ENCODE measurements at regions not wholly inside any gene's neighbourhood (a gene's known extent, or its start where the extent isn't known, plus 50 kb on each side); places are given as distances from the start of the nearest gene placed in this dataset.

- Histone ChIP-seq H3K4me1 (no peaks in the 10 kb centered on the region), H3K27ac (no peak overlapping the region), H3K9me3 (no peaks in the 10 kb centered on the region), H3K4me2 (no peak overlapping the region), H3K4me3 (no peak overlapping the region)
- no peak for ATAC-seq
- CTCF ChIA-PET: interaction anchor here (1.9 kb wide), 1 partner anchor 18 kb away, joined by 4 read pairs; no protein-coding TSS in a partner anchor
- no peak for DNase-seq (ENCODE audit: low read depth in 1 of 2, low spot score in 1 of 2)
- POLR2A ChIA-PET: no interaction called here
- 64% methylated on average over 4 of the region's 4 CpGs for WGBS (ENCODE audit: missing lambda C conversion rate)
- no peak for TF ChIP-seq FOSL2 (IDR thresholded peaks at IDR 0.05)
- no peak for TF ChIP-seq FOSL2 (CRISPR knock-in tag; IDR thresholded peaks at IDR 0.05)
- TF ChIP-seq GATA3 (IDR thresholded peaks at IDR 0.05; ENCODE audit: borderline replicate concordance): no peak
- no peak for TF ChIP-seq TFCP2L1 (CRISPR knock-in tag; IDR thresholded peaks at IDR 0.05)
- FAIRE-seq: no peak
These were observed 75.8 kb downstream of the PERP start for GRCh38 chr6:138031417-138031816.

DNA sequence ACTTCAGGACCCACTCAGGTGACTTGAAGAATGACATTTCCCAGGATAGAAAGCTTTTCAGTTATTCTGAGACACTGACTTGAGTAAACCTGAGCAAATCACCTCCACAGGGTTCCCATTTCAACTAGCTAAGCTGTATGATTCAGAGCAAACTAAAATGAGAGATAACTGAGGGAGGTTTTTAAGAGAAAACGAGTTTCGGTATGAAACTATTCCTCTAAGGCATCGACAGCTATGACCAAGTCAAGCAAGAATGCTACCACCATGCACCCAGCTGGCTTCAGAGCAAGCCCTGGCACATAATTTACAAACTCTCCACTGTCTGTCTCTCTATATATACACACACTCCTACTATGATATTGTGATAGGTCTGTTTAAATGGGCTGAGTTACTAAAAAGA lies 75.4 kb downstream of the PERP start:
- no peaks in the 10 kb centered on the region for H3K4me1 ChIP-seq
- H3K9me3 ChIP-seq: no peaks in the 10 kb centered on the region
- FAIRE-seq: no peak
- DNase-seq (ENCODE audit: low read depth in 1 of 2, low spot score in 1 of 2): no peak
- no peak overlapping the region for H3K27ac ChIP-seq
- H3K4me3 ChIP-seq: no peak overlapping the region
- WGBS (ENCODE audit: missing lambda C conversion rate): 76% methylated on average over 3 of the region's 3 CpGs
- POLR2A ChIA-PET: no interaction called here
- CTCF ChIA-PET: interaction anchor here (1.9 kb wide), 1 partner anchor 19 kb away, joined by 4 read pairs; no protein-coding TSS in a partner anchor
- H3K4me2 ChIP-seq: no peak overlapping the region
- ATAC-seq: no peak
- TF ChIP-seq, protein P1, sequence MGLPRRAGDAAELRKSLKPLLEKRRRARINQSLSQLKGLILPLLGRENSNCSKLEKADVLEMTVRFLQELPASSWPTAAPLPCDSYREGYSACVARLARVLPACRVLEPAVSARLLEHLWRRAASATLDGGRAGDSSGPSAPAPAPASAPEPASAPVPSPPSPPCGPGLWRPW (IDR thresholded peaks at IDR 0.05): no peak
- TF ChIP-seq CEBPB (IDR thresholded peaks at IDR 0.05): no peak
- TF ChIP-seq ZNF302 (CRISPR knock-in tag; IDR thresholded peaks at IDR 0.05): no peak

GRCh38 chr6:138032571-138032970 lies 74.6 kb downstream of the PERP start:
- ATAC-seq (no peak), DNase-seq (ENCODE audit: low read depth in 1 of 2, low spot score in 1 of 2) (no peak), FAIRE-seq (no peak)
- no peaks in the 10 kb centered on the region for H3K9me3 ChIP-seq
- 81% methylated on average over 3 of the region's 3 CpGs for WGBS (ENCODE audit: missing lambda C conversion rate)
- TF ChIP-seq EHMT2 (IDR thresholded peaks at IDR 0.05; ENCODE audit: low read depth) (no peak), KDM1A (IDR thresholded peaks at IDR 0.05; ENCODE audit: low read depth) (no peak), TP53 (CRISPR knock-in tag; IDR thresholded peaks at IDR 0.05) (no peak), HOXB13 (CRISPR knock-in tag; IDR thresholded peaks at IDR 0.05; ENCODE audit: low read depth) (no peak), CEBPB (IDR thresholded peaks at IDR 0.05) (no peak), FOSB (CRISPR knock-in tag; IDR thresholded peaks at IDR 0.05) (no peak), MYC (IDR thresholded peaks at IDR 0.05; ENCODE audit: borderline replicate concordance, low read length) (no peak), CBX8 (IDR thresholded peaks at IDR 0.05) (no peak), JUNB (IDR thresholded peaks at IDR 0.05) (no peak), RCOR1 (IDR thresholded peaks at IDR 0.05; ENCODE audit: low read depth, low read length) (no peak), HOXA7 (CRISPR knock-in tag; IDR thresholded peaks at IDR 0.05) (no peak), NPAS2 (CRISPR knock-in tag; IDR thresholded peaks at IDR 0.05; ENCODE audit: borderline replicate concordance) (no peak), ZNF302 (CRISPR knock-in tag; IDR thresholded peaks at IDR 0.05) (no peak), POLR2A (IDR thresholded peaks at IDR 0.05; ENCODE audit: low read length) (no peak), ESRRA (IDR thresholded peaks at IDR 0.05; ENCODE audit: borderline replicate concordance, low read length) (no peak), KDM5A (IDR thresholded peaks at IDR 0.05) (no peak), PBX3 (IDR thresholded peaks at IDR 0.05) (no peak), CHD4 (IDR thresholded peaks at IDR 0.05; ENCODE audit: borderline replicate concordance) (no peak)
- TF ChIP-seq, protein P2, sequence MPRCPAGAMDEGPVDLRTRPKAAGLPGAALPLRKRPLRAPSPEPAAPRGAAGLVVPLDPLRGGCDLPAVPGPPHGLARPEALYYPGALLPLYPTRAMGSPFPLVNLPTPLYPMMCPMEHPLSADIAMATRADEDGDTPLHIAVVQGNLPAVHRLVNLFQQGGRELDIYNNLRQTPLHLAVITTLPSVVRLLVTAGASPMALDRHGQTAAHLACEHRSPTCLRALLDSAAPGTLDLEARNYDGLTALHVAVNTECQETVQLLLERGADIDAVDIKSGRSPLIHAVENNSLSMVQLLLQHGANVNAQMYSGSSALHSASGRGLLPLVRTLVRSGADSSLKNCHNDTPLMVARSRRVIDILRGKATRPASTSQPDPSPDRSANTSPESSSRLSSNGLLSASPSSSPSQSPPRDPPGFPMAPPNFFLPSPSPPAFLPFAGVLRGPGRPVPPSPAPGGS (IDR thresholded peaks at IDR 0.05): no peak
- TF ChIP-seq, protein P3, sequence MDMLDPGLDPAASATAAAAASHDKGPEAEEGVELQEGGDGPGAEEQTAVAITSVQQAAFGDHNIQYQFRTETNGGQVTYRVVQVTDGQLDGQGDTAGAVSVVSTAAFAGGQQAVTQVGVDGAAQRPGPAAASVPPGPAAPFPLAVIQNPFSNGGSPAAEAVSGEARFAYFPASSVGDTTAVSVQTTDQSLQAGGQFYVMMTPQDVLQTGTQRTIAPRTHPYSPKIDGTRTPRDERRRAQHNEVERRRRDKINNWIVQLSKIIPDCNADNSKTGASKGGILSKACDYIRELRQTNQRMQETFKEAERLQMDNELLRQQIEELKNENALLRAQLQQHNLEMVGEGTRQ (IDR thresholded peaks at IDR 0.05): no peak
- ChIA-PET POLR2A (no interaction called here), CTCF (no interaction called here)
- no peak overlapping the region for H3K27ac ChIP-seq
- no peak overlapping the region for H3K4me2 ChIP-seq
- no peak overlapping the region for H3K4me3 ChIP-seq
- no peaks in the 10 kb centered on the region for H3K4me1 ChIP-seq
